COR-L47 (cell line): ENCODE measurements at regions not wholly inside any gene's neighbourhood (a gene's known extent, or its start where the extent isn't known, plus 50 kb on each side); places are given as distances from the start of the nearest gene placed in this dataset.

Source experiments
- DNase-seq: peaks from one replicate; lab custom pipeline; 2025; lab: John Stamatoyannopoulos, UW

DNA sequence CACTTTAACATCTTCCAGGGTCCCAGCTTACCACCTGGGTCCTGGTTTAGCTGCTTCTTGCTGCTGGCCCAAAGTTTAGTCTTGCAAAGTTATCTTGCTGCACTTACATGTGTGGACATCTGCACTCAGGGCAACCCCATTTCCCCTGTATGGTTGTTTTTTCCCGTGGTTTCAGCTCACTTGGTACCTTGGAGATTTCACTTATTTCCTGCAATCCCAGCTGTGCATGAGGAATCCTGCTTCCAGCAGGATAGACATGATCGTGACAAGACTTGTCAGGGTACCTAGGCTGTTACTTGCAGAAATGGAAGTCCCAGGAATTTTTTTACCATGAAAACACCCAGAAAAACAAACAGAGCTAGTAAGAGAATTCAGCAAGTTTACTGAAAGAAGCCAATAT is 95.9 kb upstream of the LEP start:
- no peak for DNase-seq

GRCh38 chr7:128146052-128146451 is 95.0 kb upstream of the LEP start:
- DNase-seq: no peak

DNA sequence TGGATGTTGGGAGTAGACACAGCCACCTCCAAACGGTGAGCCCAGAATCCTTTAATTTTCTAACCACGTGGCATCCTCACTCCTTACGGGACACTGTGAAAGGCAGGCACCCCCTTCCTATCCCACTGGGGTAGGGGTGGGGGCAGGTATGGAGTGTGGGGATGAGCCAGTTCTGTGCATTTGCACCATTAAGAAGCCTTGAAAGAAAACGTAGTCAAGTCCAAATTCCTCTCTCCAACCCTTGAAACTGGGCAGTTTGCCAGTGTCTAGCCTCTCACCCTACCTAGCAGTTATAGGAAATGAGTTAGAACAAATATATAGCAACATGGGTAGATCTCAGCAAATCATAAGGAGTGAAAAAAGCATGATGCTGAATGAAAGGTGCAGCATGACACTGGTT is 92.4 kb upstream of the LEP start:
- peak; percentile 30 for DNase-seq

GRCh38 chr7:128150223-128150865 is 90.7 kb upstream of the LEP start:
- no peak for DNase-seq

DNA sequence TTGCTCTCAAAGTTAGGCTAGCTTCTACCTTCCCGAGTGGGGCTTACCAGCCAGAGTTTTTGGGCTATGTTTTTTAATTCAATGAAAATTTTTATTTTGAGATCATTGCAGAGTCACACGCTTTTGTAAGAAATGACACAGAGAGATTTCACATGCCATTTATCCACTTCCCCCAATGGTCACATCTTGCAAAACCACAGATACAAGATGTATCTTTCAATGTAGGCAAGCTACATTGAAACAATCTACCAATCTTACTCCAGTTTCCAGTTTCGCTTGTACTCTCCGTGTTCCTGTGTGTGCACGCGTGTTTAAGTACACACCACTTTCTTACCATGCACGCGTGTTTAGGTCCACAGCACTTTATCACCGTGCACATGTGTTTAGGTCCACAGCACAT is 89.4 kb upstream of the LEP start:
- DNase-seq: no peak

GRCh38 chr7:128152721-128153120 is 88.4 kb upstream of the LEP start:
- DNase-seq: no peak

DNA sequence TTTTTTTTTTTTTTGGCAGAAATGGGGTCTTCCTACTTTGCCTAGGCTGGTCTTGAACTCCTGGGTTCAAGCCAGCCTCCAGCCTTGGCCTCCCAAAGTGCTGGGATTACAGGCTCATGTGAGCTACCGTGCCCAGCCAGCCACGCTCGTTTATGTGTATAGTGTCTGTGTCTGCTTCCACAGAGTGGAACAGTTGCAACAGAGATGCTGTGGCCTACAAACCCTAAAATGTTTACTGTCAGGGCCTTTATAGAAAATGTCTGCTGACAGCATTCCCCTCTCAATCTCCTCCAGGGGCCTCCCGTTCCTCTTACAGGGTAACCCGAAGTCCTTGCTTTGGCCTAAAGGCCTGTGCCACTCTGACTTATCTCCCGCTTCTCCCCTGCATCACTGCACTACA is 87.6 kb upstream of the LEP start:
- DNase-seq: no peak

- no peak for DNase-seq
Measured at GRCh38 chr7:128154504-128154903, 86.6 kb upstream of the LEP start.

GRCh38 chr7:128155100-128155740 is 85.9 kb upstream of the LEP start:
- DNase-seq: no peak

DNA sequence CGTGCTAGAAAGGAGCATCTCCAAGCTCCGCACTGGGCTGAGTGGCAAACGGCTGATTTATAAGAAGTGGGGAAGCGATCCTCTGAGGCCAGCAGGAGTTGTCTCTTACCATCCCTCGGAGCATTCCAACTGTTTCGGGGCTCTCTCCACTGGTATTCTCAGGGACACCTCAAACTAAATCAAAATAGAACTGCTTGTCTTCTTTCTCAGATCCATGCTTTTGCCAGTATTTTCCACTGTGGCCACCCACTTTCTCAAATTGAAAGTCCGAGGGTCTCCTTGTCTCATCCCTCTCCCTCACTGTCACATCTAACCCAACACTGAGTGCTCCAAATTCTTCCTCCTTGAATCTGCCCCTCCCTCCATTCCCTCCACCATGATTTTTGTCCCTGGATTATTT is 83.2 kb upstream of the LEP start:
- DNase-seq: no peak

DNA sequence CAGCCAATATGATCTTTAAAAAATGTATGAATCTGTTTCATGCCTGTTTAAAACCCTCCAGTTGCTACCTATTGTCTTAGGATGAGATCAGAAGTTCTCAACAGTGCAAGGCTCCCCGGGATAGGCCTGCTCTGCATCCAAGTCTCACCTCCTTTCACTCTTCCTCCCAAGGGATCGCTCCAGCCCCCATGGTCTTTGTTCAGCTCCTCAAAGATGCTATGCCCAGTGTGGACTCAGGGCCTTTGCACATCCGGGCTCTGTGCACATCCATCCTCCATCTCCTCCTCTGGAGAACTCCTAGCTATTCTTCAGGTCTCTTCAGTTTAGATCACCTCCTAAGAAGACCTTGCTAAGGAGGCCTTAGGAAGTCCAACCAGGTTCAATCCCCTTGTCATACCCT is 82.7 kb upstream of the LEP start:
- no peak for DNase-seq

DNA sequence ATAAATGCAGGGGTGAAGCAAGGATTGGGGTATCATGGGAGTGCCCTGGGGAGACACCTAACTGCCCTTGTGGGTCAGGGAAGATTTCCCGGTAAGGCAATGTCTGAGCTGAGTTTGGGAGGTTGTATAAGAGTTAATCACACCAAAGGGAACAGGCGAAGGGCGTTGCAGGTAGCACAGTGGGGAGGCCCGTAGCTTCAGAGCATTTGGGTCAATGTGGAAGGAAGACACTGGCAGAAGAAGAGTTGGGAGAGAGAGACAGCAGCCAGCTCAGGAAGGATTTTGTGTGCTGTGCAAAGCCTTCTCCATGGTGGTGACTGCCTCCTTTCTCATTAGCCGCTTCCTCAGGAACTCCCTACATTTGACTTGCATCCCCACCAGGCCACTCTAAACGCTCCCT is 80.8 kb upstream of the LEP start:
- DNase-seq: no peak

DNA sequence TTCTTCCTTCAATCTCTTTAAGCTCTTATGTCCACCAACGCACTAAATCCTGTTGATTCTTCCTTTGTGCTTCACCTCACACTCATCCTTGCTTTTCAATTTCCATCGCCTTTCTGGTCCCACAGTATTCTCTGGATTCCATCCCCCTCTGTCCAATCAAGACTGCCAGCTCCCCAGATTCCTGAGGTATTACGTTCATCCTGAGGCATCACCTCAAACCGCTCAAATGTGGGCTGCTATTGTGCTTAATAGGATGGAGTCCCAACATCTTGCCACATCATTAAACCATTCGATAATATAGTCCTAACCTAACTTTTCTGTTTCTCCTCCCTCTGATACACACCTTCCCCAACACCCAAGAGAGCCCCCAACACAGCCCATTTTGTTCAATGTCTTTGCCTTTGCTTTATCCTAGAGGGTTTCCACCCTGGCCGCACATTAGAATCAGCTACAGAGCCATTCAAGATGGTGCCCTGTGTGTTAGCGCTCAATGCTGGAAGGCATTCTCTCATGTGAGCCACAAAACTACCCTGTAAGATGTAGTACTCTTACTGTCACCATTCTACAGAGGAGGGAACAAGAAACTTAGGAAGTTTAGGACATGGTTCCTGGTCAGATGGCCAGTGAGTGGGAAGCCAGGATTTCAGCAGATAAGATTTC is 79.5 kb upstream of the LEP start:
- no peak for DNase-seq

GRCh38 chr7:128162666-128163065 is 78.4 kb upstream of the LEP start:
- no peak for DNase-seq

- no peak for DNase-seq
Measured at GRCh38 chr7:128163473-128163872, 77.6 kb upstream of the LEP start.

DNA sequence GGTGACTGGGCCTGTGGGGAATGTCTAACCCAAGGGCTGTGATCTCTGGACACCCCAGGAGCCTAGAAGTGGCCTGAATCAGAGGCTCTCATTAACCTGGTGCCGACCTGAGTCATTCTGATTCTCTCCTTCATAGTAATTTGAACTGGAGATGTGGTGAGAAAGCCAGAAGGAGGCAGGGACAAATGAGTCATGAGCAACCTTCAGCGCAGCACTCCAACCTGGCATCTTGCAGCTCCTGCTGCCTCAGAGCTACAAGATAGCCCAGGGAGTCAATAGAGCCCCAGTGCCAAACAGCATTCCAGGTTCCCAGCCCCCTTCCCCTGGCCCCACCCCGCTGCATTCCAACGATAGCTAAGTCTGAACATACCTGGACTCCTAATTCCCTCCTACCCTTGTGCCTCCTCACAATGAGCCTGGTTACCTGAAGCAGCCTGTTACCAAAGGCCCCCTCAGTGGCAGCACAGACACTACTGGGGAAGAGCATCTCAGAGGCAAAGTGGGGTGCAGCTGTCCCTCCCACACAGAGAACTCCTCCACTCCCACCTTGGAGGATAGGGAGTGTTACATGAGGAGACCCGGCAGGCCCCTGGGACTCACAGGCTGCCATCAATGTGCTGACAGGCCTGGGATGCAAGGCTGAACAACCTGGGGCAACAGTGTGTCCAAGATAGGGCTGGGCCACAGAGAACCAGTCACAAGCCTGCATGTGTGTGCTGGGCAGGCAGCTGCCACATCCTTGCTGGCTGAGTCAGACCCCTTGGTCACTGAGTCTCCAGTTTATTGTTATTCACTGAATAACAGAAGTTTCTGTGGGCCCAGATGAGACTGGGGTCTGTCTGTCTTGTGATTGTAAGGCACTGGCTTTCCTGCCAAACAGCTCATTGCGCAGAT is 76.8 kb upstream of the LEP start:
- no peak for DNase-seq

DNA sequence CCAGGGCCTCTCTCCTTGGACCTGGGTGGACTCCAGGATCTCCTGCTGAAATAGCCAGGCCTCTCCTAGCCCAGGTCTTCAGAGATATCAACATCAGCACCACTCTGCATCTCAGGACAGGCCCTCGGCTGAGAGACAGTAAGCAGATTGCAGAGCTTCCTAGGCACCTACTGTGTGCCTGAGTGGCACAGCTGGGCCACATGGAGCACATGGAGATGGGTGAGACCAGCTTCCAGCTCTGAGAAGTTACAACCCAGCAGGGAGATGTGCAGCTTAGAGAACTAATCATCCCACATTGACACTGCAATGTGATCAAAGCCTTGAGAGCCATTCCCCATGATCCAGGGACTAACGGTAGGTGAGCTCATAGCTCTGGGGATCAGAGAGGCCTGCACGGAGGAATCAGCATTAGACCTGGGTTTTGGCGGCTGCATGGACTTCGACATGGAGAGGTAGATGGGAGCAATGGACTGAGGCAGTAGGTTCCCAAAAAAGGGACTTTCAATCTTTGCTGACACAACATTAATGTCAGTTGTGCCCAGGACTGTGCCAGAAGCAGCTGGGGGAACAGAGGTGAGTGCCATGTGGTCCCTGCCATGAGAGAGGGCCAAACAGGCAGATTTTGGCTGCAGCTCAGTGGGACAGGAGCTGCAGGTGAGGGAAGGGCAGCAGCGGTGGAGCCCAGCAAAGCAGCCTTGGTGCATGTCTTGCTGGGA is 76.0 kb upstream of the LEP start:
- DNase-seq: no peak

GRCh38 chr7:128165927-128166420 is 75.1 kb upstream of the LEP start:
- DNase-seq: no peak

- peak; percentile 3 for DNase-seq
Measured at GRCh38 chr7:128166603-128167041, 74.5 kb upstream of the LEP start.

- peak; percentile 79 for DNase-seq
Measured at GRCh38 chr7:128167042-128167701, 73.9 kb upstream of the LEP start.
